Ovary (tissue), 3 donors: ENCODE measurements at regions not wholly inside any gene's neighbourhood (a gene's known extent, or its start where the extent isn't known, plus 50 kb on each side); places are given as distances from the start of the nearest gene placed in this dataset.

Experiments used
- POLR2A ChIP-seq: fragments of 450-650 bp; IDR thresholded peaks from one replicate; pipeline ENCODE4 v1.6.1; 2017; ENCODE audit warnings: antibody characterized with exemption, mild to moderate bottlenecking, moderate library complexity
- TF ChIP-seq, protein P1 (sequence below), 3 donors: fragments of 450-650 bp in 2 of 3; fragments of 200-600 bp in 1 of 3; IDR thresholded peaks; one replicate each; pipeline versions ENCODE4 v1.5.1 to v1.8.0; 2016 to 2022; ENCODE audit warnings: antibody characterized with exemption in 3 of 3, mild to moderate bottlenecking in 1 of 3
- donor health status: DM: no; HTN: no; CAD: no.

DNA sequence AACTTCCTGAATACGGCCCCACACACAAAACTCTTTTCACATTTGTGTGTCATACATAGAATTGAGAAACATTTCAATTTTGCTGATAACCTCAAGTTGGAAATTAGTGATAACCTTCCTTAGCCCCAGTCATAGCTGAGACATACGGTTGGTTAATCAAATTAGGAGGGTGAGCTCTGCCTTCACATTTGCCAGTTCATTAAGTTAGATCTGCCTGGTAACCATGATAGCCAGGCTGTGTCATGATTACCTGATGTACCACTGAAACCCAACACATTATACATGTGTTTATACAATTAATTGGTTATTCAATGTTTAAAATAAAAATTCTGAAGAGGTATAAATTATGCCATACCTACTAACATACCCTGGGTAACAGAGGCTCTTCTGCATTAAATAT lies 60.8 kb upstream of the RAB11FIP2 start:
- TF ChIP-seq, protein P1, sequence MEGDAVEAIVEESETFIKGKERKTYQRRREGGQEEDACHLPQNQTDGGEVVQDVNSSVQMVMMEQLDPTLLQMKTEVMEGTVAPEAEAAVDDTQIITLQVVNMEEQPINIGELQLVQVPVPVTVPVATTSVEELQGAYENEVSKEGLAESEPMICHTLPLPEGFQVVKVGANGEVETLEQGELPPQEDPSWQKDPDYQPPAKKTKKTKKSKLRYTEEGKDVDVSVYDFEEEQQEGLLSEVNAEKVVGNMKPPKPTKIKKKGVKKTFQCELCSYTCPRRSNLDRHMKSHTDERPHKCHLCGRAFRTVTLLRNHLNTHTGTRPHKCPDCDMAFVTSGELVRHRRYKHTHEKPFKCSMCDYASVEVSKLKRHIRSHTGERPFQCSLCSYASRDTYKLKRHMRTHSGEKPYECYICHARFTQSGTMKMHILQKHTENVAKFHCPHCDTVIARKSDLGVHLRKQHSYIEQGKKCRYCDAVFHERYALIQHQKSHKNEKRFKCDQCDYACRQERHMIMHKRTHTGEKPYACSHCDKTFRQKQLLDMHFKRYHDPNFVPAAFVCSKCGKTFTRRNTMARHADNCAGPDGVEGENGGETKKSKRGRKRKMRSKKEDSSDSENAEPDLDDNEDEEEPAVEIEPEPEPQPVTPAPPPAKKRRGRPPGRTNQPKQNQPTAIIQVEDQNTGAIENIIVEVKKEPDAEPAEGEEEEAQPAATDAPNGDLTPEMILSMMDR (IDR thresholded peaks at IDR 0.05) = no peak
- TF ChIP-seq POLR2A = no peak
